Keratinocyte (primary cell): ENCODE measurements at regions not wholly inside any gene's neighbourhood (a gene's known extent, or its start where the extent isn't known, plus 50 kb on each side); places are given as distances from the start of the nearest gene placed in this dataset.

Source experiments
- DNase-seq: peaks from one replicate; pipeline ENCODE4 v3.0.0-alpha.2; 2011; ENCODE audit warnings: low read depth, missing footprints, low spot score
- FAIRE-seq: peaks from 2 replicates; lab custom pipeline; 2011; peaks lifted over from hg19 to GRCh38; lab: Jason Lieb, UNC
- H2AFZ ChIP-seq: 2 replicates; pipeline ENCODE4 v1.6.0; 2012; ENCODE audit warnings: low read length, control low read depth, inconsistent platforms; ENCODE audit not compliant: control insufficient read depth
- H3K27ac ChIP-seq: 2 replicates; pipeline ENCODE4 v1.5.1; 2011; ENCODE audit warnings: low read length; ENCODE audit not compliant: control insufficient read depth, insufficient read depth
- H3K27me3 ChIP-seq: 3 replicates; pipeline ENCODE4 v1.6.0; 2011; ENCODE audit warnings: low read length; ENCODE audit not compliant: control insufficient read depth, insufficient read depth; ENCODE audit errors: extremely low read depth
- H3K36me3 ChIP-seq, 2 experiments: 2 replicates in 1 of 2; 3 replicates in 1 of 2; pipeline ENCODE4 v1.5.1; 2011; ENCODE audit warnings: low read length in 2 of 2, mild to moderate bottlenecking in 1 of 2; ENCODE audit not compliant: control insufficient read depth in 2 of 2, insufficient read depth in 2 of 2; ENCODE audit errors: extremely low read depth in 1 of 2
- H3K4me1 ChIP-seq: 3 replicates; pipeline ENCODE4 v1.5.1; 2011; ENCODE audit warnings: low read length; ENCODE audit not compliant: control insufficient read depth, insufficient read depth; ENCODE audit errors: extremely low read depth
- H3K4me2 ChIP-seq: 3 replicates; pipeline ENCODE4 v1.6.0; 2011; ENCODE audit warnings: low read depth, low read length; ENCODE audit not compliant: control insufficient read depth, insufficient read depth; ENCODE audit errors: extremely low read depth
- H3K4me3 ChIP-seq, 3 experiments: fragments of 200-600 bp in 1 of 3; sonication (generic) in 1 of 3; 2 replicates in 2 of 3; 3 replicates in 1 of 3; pipeline ENCODE4 v1.5.1; 2011 to 2016; ENCODE audit warnings: low read length in 3 of 3, mild to moderate bottlenecking in 3 of 3, control low read depth in 2 of 3, inconsistent platforms in 1 of 3, low read depth in 1 of 3, mixed read lengths in 1 of 3, mixed run types in 1 of 3, moderate library complexity in 1 of 3; ENCODE audit not compliant: control insufficient read depth in 2 of 3, insufficient read depth in 2 of 3; ENCODE audit errors: extremely low read depth in 1 of 3
- H3K79me2 ChIP-seq: 2 replicates; pipeline ENCODE4 v1.6.0; 2012; ENCODE audit warnings: low read length; ENCODE audit not compliant: control insufficient read depth, insufficient read depth
- H3K9ac ChIP-seq: 3 replicates; pipeline ENCODE4 v1.6.0; 2011; ENCODE audit warnings: low read length; ENCODE audit not compliant: control insufficient read depth, insufficient read depth; ENCODE audit errors: extremely low read depth
- H3K9me1 ChIP-seq: 3 replicates; pipeline ENCODE4 v1.6.0; 2011; ENCODE audit warnings: low read length; ENCODE audit not compliant: control insufficient read depth, insufficient read depth; ENCODE audit errors: extremely low read depth
- H3K9me3 ChIP-seq: 2 replicates; pipeline ENCODE4 v1.5.1; 2012; ENCODE audit warnings: low read depth, low read length; ENCODE audit not compliant: control insufficient read depth
- H4K20me1 ChIP-seq: 3 replicates; pipeline ENCODE4 v1.6.0; 2011; ENCODE audit warnings: low read length; ENCODE audit not compliant: control insufficient read depth, insufficient read depth; ENCODE audit errors: extremely low read depth
- CTCF ChIP-seq, 3 experiments: IDR thresholded peaks in 1 of 3; conservative IDR thresholded peaks in 1 of 3; optimal IDR thresholded peaks in 1 of 3; 2 replicates in 2 of 3; 3 replicates in 1 of 3; pipeline versions ENCODE3 to v1.5.1; 2011; ENCODE audit warnings: low read length in 3 of 3, mild to moderate bottlenecking in 3 of 3, moderate library complexity in 2 of 3, control low read depth in 1 of 3, inconsistent platforms in 1 of 3; ENCODE audit not compliant: insufficient read depth in 2 of 3; ENCODE audit errors: extremely low read depth in 1 of 3
- EZH2 ChIP-seq: IDR thresholded peaks from one replicate; pipeline ENCODE4 v1.6.1; 2012; ENCODE audit warnings: inconsistent platforms, mild to moderate bottlenecking, low read length, moderate library complexity
- dilution Hi-C: fragments of 300-500 bp; cut with MboI; formaldehyde crosslinking; loops from one replicate; pipeline ENCODE4 v1.7.0; 2020; ENCODE audit warnings: low sequenced_read_pairs; ENCODE audit not compliant: extremely low pct_ligation_motif_present

- FAIRE-seq (no peak), DNase-seq (no peak)
- H3K27me3 ChIP-seq = no peaks in the 10 kb centered on the region
- H2AFZ ChIP-seq = no peak overlapping the region
- H3K36me3 ChIP-seq = no peaks in the 10 kb centered on the region
- H3K4me2 ChIP-seq = no peak overlapping the region
- TF ChIP-seq CTCF (optimal IDR thresholded peaks at IDR 0.05 in 1 of 3, IDR thresholded peaks at IDR 0.05 in 1 of 3, conservative IDR thresholded peaks at IDR 0.05 in 1 of 3; ENCODE audit: extremely low read depth in 1 of 3, insufficient read depth in 2 of 3, low read length in 3 of 3) = no peak
- no peak for TF ChIP-seq EZH2
- H3K9ac ChIP-seq = no peak overlapping the region
- no peaks in the 10 kb centered on the region for H3K79me2 ChIP-seq
- H3K27ac ChIP-seq = no peak overlapping the region
- H3K4me3 ChIP-seq = no peak overlapping the region
- H4K20me1 ChIP-seq = no peaks in the 10 kb centered on the region
- H3K9me1 ChIP-seq = no peaks in the 10 kb centered on the region
- dilution Hi-C loops = no loop called here
- H3K9me3 ChIP-seq = no peaks in the 10 kb centered on the region
- no peaks in the 10 kb centered on the region for H3K4me1 ChIP-seq
Observed at GRCh38 chr5:85488295-85488694, 1103.6 kb upstream of the EDIL3 start.

- H3K4me1 ChIP-seq = no peaks in the 10 kb centered on the region
- H3K4me3 ChIP-seq = no peak overlapping the region
- no peak for TF ChIP-seq CTCF (optimal IDR thresholded peaks at IDR 0.05 in 1 of 3, IDR thresholded peaks at IDR 0.05 in 1 of 3, conservative IDR thresholded peaks at IDR 0.05 in 1 of 3; ENCODE audit: extremely low read depth in 1 of 3, insufficient read depth in 2 of 3, low read length in 3 of 3)
- no peak for TF ChIP-seq EZH2
- no peaks in the 10 kb centered on the region for H3K9me1 ChIP-seq
- DNase-seq (no peak), FAIRE-seq (no peak)
- H3K36me3 ChIP-seq = no peaks in the 10 kb centered on the region
- H3K27ac ChIP-seq = no peak overlapping the region
- no peak overlapping the region for H2AFZ ChIP-seq
- H3K27me3 ChIP-seq = no peaks in the 10 kb centered on the region
- no peaks in the 10 kb centered on the region for H4K20me1 ChIP-seq
- dilution Hi-C loops = no loop called here
- no peak overlapping the region for H3K9ac ChIP-seq
- no peaks in the 10 kb centered on the region for H3K9me3 ChIP-seq
- no peaks in the 10 kb centered on the region for H3K79me2 ChIP-seq
- H3K4me2 ChIP-seq = no peak overlapping the region
Observed at GRCh38 chr5:85500869-85501268, 1116.2 kb upstream of the EDIL3 start.
